Activated T-helper 1 cell treated with anti-CD3 and anti-CD28 coated beads, Interleukin-2, amount 50 U/mL, for 16 hours (primary cell): ENCODE measurements at regions not wholly inside any gene's neighbourhood (a gene's known extent, or its start where the extent isn't known, plus 50 kb on each side); places are given as distances from the start of the nearest gene placed in this dataset.

Source experiments
- DNase-seq, 2 donors: peaks; one replicate each; pipeline ENCODE4 v3.0.0-alpha.2; 2020; ENCODE audit warnings: low read depth in 1 of 2, low spot score in 1 of 2

- no peak for DNase-seq
Observed at GRCh38 chr22:49607821-49608220, 219.9 kb downstream of the BRD1 start.

- no peak for DNase-seq
Observed at GRCh38 chr22:49606562-49607290, 220.9 kb downstream of the BRD1 start.

- no peak for DNase-seq
Observed at GRCh38 chr22:49604732-49605302, 222.9 kb downstream of the BRD1 start.

- no peak for DNase-seq
Observed at GRCh38 chr22:49603016-49603415, 224.7 kb downstream of the BRD1 start.

GRCh38 chr22:49602481-49602880 is 225.2 kb downstream of the BRD1 start:
- no peak for DNase-seq

- DNase-seq, result no peak
Observed at GRCh38 chr22:49601614-49602321, 225.9 kb downstream of the BRD1 start.

- no peak for DNase-seq
Observed at GRCh38 chr22:49600891-49601431, 226.7 kb downstream of the BRD1 start.

GRCh38 chr22:49600468-49600867 is 227.2 kb downstream of the BRD1 start:
- no peak for DNase-seq

- DNase-seq, result no peak
Observed at GRCh38 chr22:49599691-49600455, 227.8 kb downstream of the BRD1 start.

- DNase-seq, result no peak
Observed at GRCh38 chr22:49599039-49599438, 228.6 kb downstream of the BRD1 start.

- no peak for DNase-seq
Observed at GRCh38 chr22:49598338-49598737, 229.3 kb downstream of the BRD1 start.

GRCh38 chr22:49597428-49598039 is 230.1 kb downstream of the BRD1 start:
- no peak for DNase-seq

- no peak for DNase-seq
Observed at GRCh38 chr22:49595465-49596078, 232.1 kb downstream of the BRD1 start.

GRCh38 chr22:49594078-49594477 is 233.6 kb downstream of the BRD1 start:
- no peak for DNase-seq

GRCh38 chr22:49593509-49593908 is 234.2 kb downstream of the BRD1 start:
- no peak for DNase-seq

- no peak for DNase-seq
Observed at GRCh38 chr22:49592780-49593501, 234.7 kb downstream of the BRD1 start.

- no peak for DNase-seq
Observed at GRCh38 chr22:49590851-49591445, 236.7 kb downstream of the BRD1 start.

GRCh38 chr22:49590381-49590780 is 237.3 kb downstream of the BRD1 start:
- no peak for DNase-seq

GRCh38 chr22:49589811-49590210 is 237.9 kb downstream of the BRD1 start:
- no peak for DNase-seq
